ENCODE measurements at regions not wholly inside any gene's neighbourhood (a gene's known extent, or its start where the extent isn't known, plus 50 kb on each side); places are given as distances from the start of the nearest gene placed in this dataset.

GRCh38 chr7:132063800-132064199 lies 507.4 kb upstream of the PODXL start:
- TF ChIP-seq CTCF (IDR thresholded peaks at IDR 0.05; ENCODE audit: low read depth, low read length), result no peak
- H3K4me3 ChIP-seq (ENCODE audit: low read depth, low read length), result no peak overlapping the region
- in situ Hi-C loops (cut with HindIII; ENCODE audit: low sequenced_read_pairs), result no loop called here
- no peak for DNase-seq (ENCODE audit: low read depth, low spot score)

- DNase-seq (ENCODE audit: low read depth, low spot score), result no peak
- in situ Hi-C loops (cut with HindIII; ENCODE audit: low sequenced_read_pairs), result no loop called here
- no peak overlapping the region for H3K4me3 ChIP-seq (ENCODE audit: low read depth, low read length)
- TF ChIP-seq CTCF (IDR thresholded peaks at IDR 0.05; ENCODE audit: low read depth, low read length), result no peak
These were observed 505.5 kb upstream of the PODXL start for GRCh38 chr7:132061937-132062336.

GRCh38 chr7:132059141-132059540 lies 502.7 kb upstream of the PODXL start:
- DNase-seq (ENCODE audit: low read depth, low spot score), result no peak
- no peak overlapping the region for H3K4me3 ChIP-seq (ENCODE audit: low read depth, low read length)
- TF ChIP-seq CTCF (IDR thresholded peaks at IDR 0.05; ENCODE audit: low read depth, low read length), result no peak
- in situ Hi-C loops (cut with HindIII; ENCODE audit: low sequenced_read_pairs), result no loop called here

- H3K4me3 ChIP-seq (ENCODE audit: low read depth, low read length), result no peak overlapping the region
- TF ChIP-seq CTCF (IDR thresholded peaks at IDR 0.05; ENCODE audit: low read depth, low read length), result no peak
- DNase-seq (ENCODE audit: low read depth, low spot score), result no peak
- in situ Hi-C loops (cut with HindIII; ENCODE audit: low sequenced_read_pairs), result no loop called here
These were observed 499.1 kb upstream of the PODXL start for GRCh38 chr7:132055336-132056120.

GRCh38 chr7:132053871-132054270 lies 497.4 kb upstream of the PODXL start:
- in situ Hi-C loops (cut with HindIII; ENCODE audit: low sequenced_read_pairs), result no loop called here
- no peak for TF ChIP-seq CTCF (IDR thresholded peaks at IDR 0.05; ENCODE audit: low read depth, low read length)
- H3K4me3 ChIP-seq (ENCODE audit: low read depth, low read length), result no peak overlapping the region
- DNase-seq (ENCODE audit: low read depth, low spot score), result peak; percentile 31

GRCh38 chr7:132051311-132051710 lies 494.9 kb upstream of the PODXL start:
- in situ Hi-C loops (cut with HindIII; ENCODE audit: low sequenced_read_pairs), result no loop called here
- no peak for DNase-seq (ENCODE audit: low read depth, low spot score)
- H3K4me3 ChIP-seq (ENCODE audit: low read depth, low read length), result no peak overlapping the region
- no peak for TF ChIP-seq CTCF (IDR thresholded peaks at IDR 0.05; ENCODE audit: low read depth, low read length)
